HUES6 (cell line): ENCODE measurements at regions not wholly inside any gene's neighbourhood (a gene's known extent, or its start where the extent isn't known, plus 50 kb on each side); places are given as distances from the start of the nearest gene placed in this dataset.

Experiments
- H3K27ac ChIP-seq: 2 replicates; pipeline ENCODE4 v1.7.0; 2013; ENCODE audit warnings: low read depth, mild to moderate bottlenecking, low read length, inconsistent platforms
- H3K27me3 ChIP-seq: 2 replicates; pipeline ENCODE4 v1.6.1; 2013; ENCODE audit warnings: low read length; ENCODE audit not compliant: control insufficient read depth, insufficient read depth
- H3K36me3 ChIP-seq: 2 replicates; pipeline ENCODE4 v1.6.1; 2013; ENCODE audit warnings: low read length; ENCODE audit not compliant: control insufficient read depth, insufficient read depth
- H3K4me1 ChIP-seq: 2 replicates; pipeline ENCODE4 v1.6.1; 2013; ENCODE audit warnings: low read length; ENCODE audit not compliant: control insufficient read depth, insufficient read depth
- H3K4me3 ChIP-seq: 2 replicates; pipeline ENCODE4 v1.5.1; 2013; ENCODE audit warnings: low read depth, low read length
- H3K9ac ChIP-seq: one replicate; pipeline ENCODE4 v1.6.1; 2013; ENCODE audit warnings: mild to moderate bottlenecking, low read length
- H3K9me3 ChIP-seq: 2 replicates; pipeline ENCODE4 v1.6.1; 2013; ENCODE audit warnings: low read depth, low read length; ENCODE audit not compliant: control insufficient read depth, insufficient read depth

DNA sequence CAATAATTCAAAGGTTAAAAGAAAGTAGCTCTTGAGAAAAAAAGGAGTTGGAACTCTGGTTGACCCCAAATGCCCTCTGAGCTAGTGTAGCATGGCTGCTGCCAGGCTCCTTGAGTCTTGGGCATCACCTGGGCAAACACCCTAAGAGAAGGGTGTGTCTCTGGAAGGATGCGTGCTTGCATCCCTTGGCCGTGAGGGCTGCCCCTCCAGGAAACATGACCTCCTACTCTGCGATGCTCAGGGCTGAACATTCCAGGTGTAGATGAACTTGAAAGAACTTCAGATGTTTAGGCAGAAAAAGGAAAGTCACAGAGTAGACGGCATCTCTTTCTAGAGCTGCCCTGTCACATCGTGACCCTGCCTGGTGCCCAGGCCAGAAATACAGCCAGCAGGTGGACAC is 189.4 kb upstream of the TCERG1L start:
- Histone ChIP-seq H3K4me3 (no peak overlapping the region), H3K27me3 (no peaks in the 10 kb centered on the region), H3K9me3 (peaks cover 34% of the 10 kb centered on the region), H3K4me1 (no peaks in the 10 kb centered on the region), H3K27ac (no peak overlapping the region), H3K36me3 (no peaks in the 10 kb centered on the region), H3K9ac (no peak overlapping the region)

- no peaks in the 10 kb centered on the region for H3K4me1 ChIP-seq
- no peak overlapping the region for H3K4me3 ChIP-seq
- no peaks in the 10 kb centered on the region for H3K36me3 ChIP-seq
- peaks cover 34% of the 10 kb centered on the region for H3K9me3 ChIP-seq
- H3K27me3 ChIP-seq = no peaks in the 10 kb centered on the region
- H3K27ac ChIP-seq = no peak overlapping the region
- no peak overlapping the region for H3K9ac ChIP-seq
These were observed 192.5 kb upstream of the TCERG1L start for GRCh38 chr10:131503992-131504391.

DNA sequence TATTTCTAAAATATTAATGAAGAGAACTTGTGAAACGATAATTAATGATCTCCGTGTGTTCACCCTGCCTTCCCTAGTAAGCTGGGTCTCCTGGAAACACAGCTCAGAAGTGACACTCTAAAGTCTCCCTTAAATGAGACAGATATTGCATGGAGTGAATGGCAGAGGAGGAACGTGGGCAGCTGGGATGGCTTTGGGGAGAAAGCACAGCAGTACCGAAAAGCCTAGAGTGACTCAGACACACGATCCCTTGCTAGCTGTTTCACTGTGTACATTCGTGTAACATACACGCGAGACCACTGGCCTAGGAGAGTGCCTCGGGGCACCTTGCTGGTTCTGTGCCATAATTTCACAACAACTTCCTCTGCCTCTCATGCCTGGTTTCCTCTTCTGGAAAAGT is 199.9 kb upstream of the TCERG1L start:
- Histone ChIP-seq H3K27ac (no peak overlapping the region), H3K27me3 (peaks cover 17% of the 10 kb centered on the region; the same call in 1 of the 2 replicates), H3K36me3 (no peaks in the 10 kb centered on the region), H3K9ac (no peak overlapping the region), H3K9me3 (peaks cover 28% of the 10 kb centered on the region), H3K4me1 (peaks cover 12% of the 10 kb centered on the region; the same call in 1 of the 2 replicates), H3K4me3 (no peak overlapping the region)

DNA sequence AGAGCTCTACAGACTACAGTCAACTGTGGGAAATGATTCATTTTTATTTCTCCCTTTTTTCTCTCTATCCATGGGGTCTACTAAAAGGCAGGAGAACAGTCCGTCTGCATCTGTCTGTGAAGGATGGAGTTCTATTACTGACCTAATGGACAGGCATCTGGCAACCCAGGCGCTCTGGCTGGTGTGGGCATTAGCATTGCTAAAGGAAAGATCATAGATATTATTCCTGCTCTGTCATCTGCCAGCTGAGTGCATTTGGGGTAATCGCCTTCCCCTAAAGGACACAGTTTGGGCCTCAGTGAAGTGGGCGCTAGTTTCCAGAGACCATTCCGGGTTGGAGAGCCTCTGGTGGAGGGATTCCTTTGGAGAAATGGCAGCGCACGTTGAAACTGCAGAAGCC is 201.3 kb upstream of the TCERG1L start:
- no peaks in the 10 kb centered on the region for H3K36me3 ChIP-seq
- no peak overlapping the region for H3K9ac ChIP-seq
- no peak overlapping the region for H3K27ac ChIP-seq

GRCh38 chr10:131513445-131513844 is 201.9 kb upstream of the TCERG1L start:
- Histone ChIP-seq H3K4me3 (no peak overlapping the region), H3K36me3 (no peaks in the 10 kb centered on the region), H3K4me1 (peaks cover 18% of the 10 kb centered on the region; the same call in 1 of the 2 replicates), H3K9ac (no peak overlapping the region), H3K27me3 (peaks cover 17% of the 10 kb centered on the region; the same call in 1 of the 2 replicates), H3K27ac (no peak overlapping the region), H3K9me3 (peaks cover 28% of the 10 kb centered on the region)

More for the DNA sequence above, 201.3 kb upstream of the TCERG1L start:
- Histone ChIP-seq H3K4me1 (peaks cover 18% of the 10 kb centered on the region; the same call in 1 of the 2 replicates), H3K27me3 (peaks cover 17% of the 10 kb centered on the region; the same call in 1 of the 2 replicates), H3K9me3 (peaks cover 28% of the 10 kb centered on the region), H3K4me3 (no peak overlapping the region)

GRCh38 chr10:131513901-131514300 is 202.4 kb upstream of the TCERG1L start:
- Histone ChIP-seq H3K4me1 (peaks cover 18% of the 10 kb centered on the region; the same call in 1 of the 2 replicates), H3K9me3 (peaks cover 28% of the 10 kb centered on the region), H3K4me3 (no peak overlapping the region), H3K36me3 (no peaks in the 10 kb centered on the region), H3K9ac (no peak overlapping the region), H3K27me3 (peaks cover 17% of the 10 kb centered on the region; the same call in 1 of the 2 replicates), H3K27ac (no peak overlapping the region)

- H3K27me3 ChIP-seq = peaks cover 17% of the 10 kb centered on the region; the same call in 1 of the 2 replicates
- no peak overlapping the region for H3K4me3 ChIP-seq
- no peaks in the 10 kb centered on the region for H3K36me3 ChIP-seq
- H3K9me3 ChIP-seq = peaks cover 28% of the 10 kb centered on the region
- no peak overlapping the region for H3K9ac ChIP-seq
- H3K27ac ChIP-seq = no peak overlapping the region
- H3K4me1 ChIP-seq = peaks cover 18% of the 10 kb centered on the region; the same call in 1 of the 2 replicates
These were observed 202.9 kb upstream of the TCERG1L start for GRCh38 chr10:131514454-131514853.

- Histone ChIP-seq H3K36me3 (no peaks in the 10 kb centered on the region), H3K9me3 (peaks cover 13% of the 10 kb centered on the region), H3K4me3 (no peak overlapping the region), H3K27ac (no peak overlapping the region), H3K4me1 (peaks cover 18% of the 10 kb centered on the region; the same call in 1 of the 2 replicates), H3K9ac (no peak overlapping the region), H3K27me3 (peaks cover 17% of the 10 kb centered on the region; the same call in 1 of the 2 replicates)
These were observed 204.8 kb upstream of the TCERG1L start for GRCh38 chr10:131516285-131516684.

DNA sequence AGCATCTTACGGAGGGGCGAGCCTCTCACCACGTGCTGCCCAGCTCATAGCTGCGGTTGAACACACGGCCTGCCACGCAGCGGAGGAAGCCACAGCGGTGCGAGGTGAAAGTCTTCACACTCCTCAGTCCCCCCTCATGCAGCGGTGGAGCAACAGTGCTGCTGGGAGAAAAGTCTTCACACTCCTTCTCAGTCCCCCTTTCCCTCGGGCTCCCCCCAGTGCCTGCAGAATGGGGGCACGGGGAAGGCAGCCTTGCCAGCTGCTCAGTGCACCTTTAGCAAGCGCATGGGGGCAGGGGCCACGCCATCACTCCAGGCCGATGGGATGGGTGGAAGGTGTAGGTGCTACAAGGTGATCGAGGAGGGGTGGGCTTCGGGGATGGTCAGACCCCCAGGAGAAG is 206.3 kb upstream of the TCERG1L start:
- Histone ChIP-seq H3K36me3 (no peaks in the 10 kb centered on the region), H3K4me1 (peaks cover 18% of the 10 kb centered on the region; the same call in 1 of the 2 replicates), H3K27me3 (peaks cover 17% of the 10 kb centered on the region; the same call in 1 of the 2 replicates), H3K9ac (no peak overlapping the region), H3K27ac (no peak overlapping the region), H3K4me3 (no peak overlapping the region), H3K9me3 (no peaks in the 10 kb centered on the region)

- Histone ChIP-seq H3K9me3 (peaks cover 7% of the 10 kb centered on the region; the same call in 1 of the 2 replicates), H3K4me1 (peaks cover 9% of the 10 kb centered on the region; the same call in 1 of the 2 replicates), H3K27me3 (peaks cover 4% of the 10 kb centered on the region; the same call in 1 of the 2 replicates), H3K9ac (no peak overlapping the region), H3K4me3 (no peak overlapping the region), H3K36me3 (no peaks in the 10 kb centered on the region), H3K27ac (no peak overlapping the region)
These were observed 208.4 kb upstream of the TCERG1L start for GRCh38 chr10:131519723-131520605.
